ENCODE measurements at regions not wholly inside any gene's neighbourhood (a gene's known extent, or its start where the extent isn't known, plus 50 kb on each side); places are given as distances from the start of the nearest gene placed in this dataset.
"Not testable (repeated sequence)": the region's sequence is repeated elsewhere in the genome, so short reads cannot be mapped to it uniquely, and the experiment has no call there.

- Histone ChIP-seq H3K4me1 (no peaks in the 10 kb centered on the region), H3K9me3 (no peaks in the 10 kb centered on the region), H3K36me3 (no peaks in the 10 kb centered on the region), H3K4me3 (ENCODE audit: low read depth, low read length) (no peak overlapping the region), H3K27me3 (peaks cover 15% of the 10 kb centered on the region)
- TF ChIP-seq, protein P1, sequence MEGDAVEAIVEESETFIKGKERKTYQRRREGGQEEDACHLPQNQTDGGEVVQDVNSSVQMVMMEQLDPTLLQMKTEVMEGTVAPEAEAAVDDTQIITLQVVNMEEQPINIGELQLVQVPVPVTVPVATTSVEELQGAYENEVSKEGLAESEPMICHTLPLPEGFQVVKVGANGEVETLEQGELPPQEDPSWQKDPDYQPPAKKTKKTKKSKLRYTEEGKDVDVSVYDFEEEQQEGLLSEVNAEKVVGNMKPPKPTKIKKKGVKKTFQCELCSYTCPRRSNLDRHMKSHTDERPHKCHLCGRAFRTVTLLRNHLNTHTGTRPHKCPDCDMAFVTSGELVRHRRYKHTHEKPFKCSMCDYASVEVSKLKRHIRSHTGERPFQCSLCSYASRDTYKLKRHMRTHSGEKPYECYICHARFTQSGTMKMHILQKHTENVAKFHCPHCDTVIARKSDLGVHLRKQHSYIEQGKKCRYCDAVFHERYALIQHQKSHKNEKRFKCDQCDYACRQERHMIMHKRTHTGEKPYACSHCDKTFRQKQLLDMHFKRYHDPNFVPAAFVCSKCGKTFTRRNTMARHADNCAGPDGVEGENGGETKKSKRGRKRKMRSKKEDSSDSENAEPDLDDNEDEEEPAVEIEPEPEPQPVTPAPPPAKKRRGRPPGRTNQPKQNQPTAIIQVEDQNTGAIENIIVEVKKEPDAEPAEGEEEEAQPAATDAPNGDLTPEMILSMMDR (IDR thresholded peaks at IDR 0.05; ENCODE audit: low read depth, low read length), result no peak
- DNase-seq, result no peak
Measured at GRCh38 chr5:169531631-169532030, 51.9 kb upstream of the SPDL1 start.

- Histone ChIP-seq H3K4me3 (ENCODE audit: low read depth, low read length) (no peak overlapping the region), H3K27me3 (peaks cover 13% of the 10 kb centered on the region), H3K9me3 (no peaks in the 10 kb centered on the region), H3K4me1 (no peaks in the 10 kb centered on the region), H3K36me3 (no peaks in the 10 kb centered on the region)
- TF ChIP-seq, protein P1 (IDR thresholded peaks at IDR 0.05; ENCODE audit: low read depth, low read length), result no peak
- no peak for DNase-seq
Measured at GRCh38 chr5:169527863-169528262, 55.7 kb upstream of the SPDL1 start.

DNA sequence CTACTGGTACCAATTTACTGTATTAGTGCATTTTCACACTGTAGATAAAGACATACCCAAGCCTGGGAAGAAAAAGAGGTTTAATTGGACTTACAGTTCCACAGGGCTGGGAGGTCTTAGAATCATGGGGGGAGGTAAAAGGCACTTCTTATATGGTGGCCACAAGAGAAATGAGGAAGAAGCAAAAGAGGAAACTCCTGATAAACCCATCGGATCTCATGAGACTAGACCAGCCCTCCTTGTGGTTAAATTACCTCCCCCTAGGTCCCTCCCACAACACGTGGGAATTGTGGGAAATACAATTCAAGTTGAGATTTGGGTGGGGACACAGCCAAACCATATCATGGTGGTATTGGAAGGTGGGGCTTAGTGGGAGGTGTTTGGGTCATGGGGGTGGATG lies 56.5 kb upstream of the SPDL1 start:
- H3K9me3 ChIP-seq, result no peaks in the 10 kb centered on the region
- H3K27me3 ChIP-seq, result peaks cover 12% of the 10 kb centered on the region
- H3K4me1 ChIP-seq, result no peaks in the 10 kb centered on the region
- no peaks in the 10 kb centered on the region for H3K36me3 ChIP-seq
- DNase-seq, result no peak
- TF ChIP-seq, protein P1 (IDR thresholded peaks at IDR 0.05; ENCODE audit: low read depth, low read length), result no peak
- H3K4me3 ChIP-seq (ENCODE audit: low read depth, low read length), result no peak overlapping the region

- Histone ChIP-seq H3K36me3 (no peaks in the 10 kb centered on the region), H3K4me3 (ENCODE audit: low read depth, low read length) (no peak overlapping the region), H3K9me3 (no peaks in the 10 kb centered on the region), H3K4me1 (no peaks in the 10 kb centered on the region), H3K27me3 (no peaks in the 10 kb centered on the region)
- DNase-seq, result no peak
- TF ChIP-seq, protein P1 (IDR thresholded peaks at IDR 0.05; ENCODE audit: low read depth, low read length), result no peak
Measured at GRCh38 chr5:169522851-169523250, 60.7 kb upstream of the SPDL1 start.

DNA sequence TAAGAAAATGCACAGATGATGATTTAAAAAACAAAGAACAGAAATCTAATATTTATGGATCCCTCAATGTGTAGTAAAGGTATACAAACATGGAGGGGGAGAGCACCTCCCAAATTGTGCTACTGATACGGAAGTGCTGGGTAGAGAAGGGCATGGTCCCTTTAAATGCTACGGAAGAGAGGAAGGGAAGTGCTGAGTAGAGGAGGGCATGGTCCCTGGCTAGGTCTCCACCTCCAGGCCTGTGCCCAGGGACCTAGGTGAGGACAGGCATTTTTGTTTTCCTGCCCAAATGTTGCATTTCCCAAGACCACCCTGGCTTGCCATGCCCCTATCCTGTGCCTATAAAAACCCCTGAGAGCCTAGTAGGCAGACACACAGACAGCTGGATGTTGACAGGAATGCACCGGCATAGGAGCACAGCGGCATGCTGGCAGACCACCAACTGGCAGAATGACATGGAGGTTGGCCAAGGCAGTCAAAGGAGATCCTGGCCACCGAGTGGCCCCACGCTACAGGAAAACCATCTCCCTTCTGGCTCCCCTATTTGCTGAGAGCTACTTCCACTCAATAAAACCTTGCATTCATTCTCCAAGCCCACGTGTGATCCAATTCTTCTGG lies 62.1 kb upstream of the SPDL1 start:
- no peaks in the 10 kb centered on the region for H3K9me3 ChIP-seq
- H3K27me3 ChIP-seq, result no peaks in the 10 kb centered on the region
- no peak overlapping the region for H3K4me3 ChIP-seq (ENCODE audit: low read depth, low read length)
- no peaks in the 10 kb centered on the region for H3K36me3 ChIP-seq
- TF ChIP-seq, protein P1 (IDR thresholded peaks at IDR 0.05; ENCODE audit: low read depth, low read length), result no peak
- H3K4me1 ChIP-seq, result no peaks in the 10 kb centered on the region
- DNase-seq, result no peak

DNA sequence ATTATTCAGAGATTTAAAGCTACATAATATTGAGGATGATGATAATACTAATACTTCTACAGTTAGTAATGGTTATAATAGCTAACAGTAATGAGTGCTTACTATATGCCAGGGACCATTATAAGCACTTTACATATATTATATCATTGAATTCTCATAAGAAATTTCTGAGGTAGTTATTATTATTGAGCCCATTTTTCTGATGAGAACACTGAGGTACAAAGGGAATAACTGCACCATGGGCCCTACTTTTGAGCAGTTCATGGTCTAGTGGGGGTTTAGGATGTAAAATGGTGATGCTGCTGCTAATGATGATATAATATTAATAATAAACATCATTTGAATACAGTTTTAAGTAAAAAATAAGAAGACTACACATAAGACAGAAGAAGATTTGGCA lies 64.2 kb upstream of the SPDL1 start:
- TF ChIP-seq, protein P1 (IDR thresholded peaks at IDR 0.05; ENCODE audit: low read depth, low read length), result no peak
- H3K9me3 ChIP-seq, result no peaks in the 10 kb centered on the region
- no peaks in the 10 kb centered on the region for H3K36me3 ChIP-seq
- no peak for DNase-seq
- H3K4me3 ChIP-seq (ENCODE audit: low read depth, low read length), result no peak overlapping the region
- no peaks in the 10 kb centered on the region for H3K4me1 ChIP-seq
- no peaks in the 10 kb centered on the region for H3K27me3 ChIP-seq

DNA sequence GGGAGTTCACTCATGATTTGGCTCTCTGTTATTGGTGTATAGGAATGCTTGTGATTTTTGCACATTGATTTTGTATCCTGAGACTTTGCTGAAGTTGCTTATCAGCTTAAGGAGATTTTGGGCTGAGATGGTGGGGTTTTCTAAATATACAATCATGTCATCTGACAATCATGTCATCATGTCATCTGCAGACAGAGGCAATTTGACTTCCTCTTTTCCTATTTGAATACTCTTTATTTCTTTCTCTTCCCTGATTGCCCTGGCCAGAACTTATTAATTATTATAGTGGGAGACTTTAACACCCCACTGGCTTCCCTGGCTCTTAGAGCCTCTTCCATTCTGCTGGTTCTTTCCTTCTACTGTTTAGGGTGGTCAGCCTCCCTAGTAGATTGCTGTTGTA lies 64.8 kb upstream of the SPDL1 start:
- DNase-seq; H3K4me3 ChIP-seq (ENCODE audit: low read depth, low read length); H3K9me3 ChIP-seq; H3K4me1 ChIP-seq; H3K36me3 ChIP-seq; H3K27me3 ChIP-seq: not testable (repeated sequence)

All from BE2C (cell line).